Glutamatergic neuron (in vitro differentiated cells): ENCODE measurements at regions not wholly inside any gene's neighbourhood (a gene's known extent, or its start where the extent isn't known, plus 50 kb on each side); places are given as distances from the start of the nearest gene placed in this dataset.

Experiments
- DNase-seq: peaks from one replicate; pipeline ENCODE4 v3.0.0; 2022
- H3K27ac Mint-ChIP-seq: one replicate; pipeline ENCODE4 v1.8.0; 2020; ENCODE audit warnings: mild to moderate bottlenecking, mixed read lengths, inconsistent platforms; ENCODE audit not compliant: unreplicated experiment
- H3K27me3 Mint-ChIP-seq: one replicate; pipeline ENCODE4 v1.8.0; 2020; ENCODE audit warnings: mild to moderate bottlenecking, moderate library complexity, mixed read lengths, inconsistent platforms; ENCODE audit not compliant: unreplicated experiment
- H3K36me3 Mint-ChIP-seq: one replicate; pipeline ENCODE4 v1.8.0; 2020; ENCODE audit warnings: mild to moderate bottlenecking, mixed read lengths, inconsistent platforms; ENCODE audit not compliant: unreplicated experiment
- H3K4me1 Mint-ChIP-seq: one replicate; pipeline ENCODE4 v1.8.0; 2020; ENCODE audit warnings: mild to moderate bottlenecking, low read depth, mixed read lengths, inconsistent platforms; ENCODE audit not compliant: unreplicated experiment
- H3K4me3 Mint-ChIP-seq: one replicate; pipeline ENCODE4 v1.8.0; 2020; ENCODE audit warnings: mild to moderate bottlenecking, mixed read lengths, inconsistent platforms; ENCODE audit not compliant: unreplicated experiment
- H3K9me3 Mint-ChIP-seq: one replicate; pipeline ENCODE4 v1.8.0; 2020; ENCODE audit warnings: mild to moderate bottlenecking, moderate library complexity, mixed read lengths, inconsistent platforms; ENCODE audit not compliant: unreplicated experiment
- TF ChIP-seq, protein P1 (sequence below): fragments of 200-600 bp; sonication (generic); IDR thresholded peaks from one replicate; pipeline ENCODE4 v1.5.0; 2021; ENCODE audit not compliant: partially characterized antibody, unreplicated experiment

DNA sequence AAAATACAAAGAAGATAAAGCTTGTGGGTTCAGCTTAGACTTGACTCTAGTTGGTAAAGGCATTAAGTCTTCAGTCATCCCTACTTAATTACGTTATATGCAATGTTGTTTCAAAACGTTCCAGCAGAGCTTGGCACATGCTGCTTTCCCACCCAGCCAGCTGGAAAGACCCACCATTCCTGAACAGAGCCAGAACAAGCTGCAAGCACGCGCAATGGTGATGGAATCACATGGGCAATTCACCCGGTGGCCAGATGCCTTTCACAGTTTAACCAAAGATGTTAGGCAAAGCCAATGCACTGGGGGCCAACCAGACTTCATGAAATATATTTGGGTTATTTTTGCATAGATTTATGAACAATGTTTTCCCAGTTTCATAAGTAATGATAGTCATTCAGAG is 123.4 kb upstream of the CDH20 start:
- TF ChIP-seq, protein P1, sequence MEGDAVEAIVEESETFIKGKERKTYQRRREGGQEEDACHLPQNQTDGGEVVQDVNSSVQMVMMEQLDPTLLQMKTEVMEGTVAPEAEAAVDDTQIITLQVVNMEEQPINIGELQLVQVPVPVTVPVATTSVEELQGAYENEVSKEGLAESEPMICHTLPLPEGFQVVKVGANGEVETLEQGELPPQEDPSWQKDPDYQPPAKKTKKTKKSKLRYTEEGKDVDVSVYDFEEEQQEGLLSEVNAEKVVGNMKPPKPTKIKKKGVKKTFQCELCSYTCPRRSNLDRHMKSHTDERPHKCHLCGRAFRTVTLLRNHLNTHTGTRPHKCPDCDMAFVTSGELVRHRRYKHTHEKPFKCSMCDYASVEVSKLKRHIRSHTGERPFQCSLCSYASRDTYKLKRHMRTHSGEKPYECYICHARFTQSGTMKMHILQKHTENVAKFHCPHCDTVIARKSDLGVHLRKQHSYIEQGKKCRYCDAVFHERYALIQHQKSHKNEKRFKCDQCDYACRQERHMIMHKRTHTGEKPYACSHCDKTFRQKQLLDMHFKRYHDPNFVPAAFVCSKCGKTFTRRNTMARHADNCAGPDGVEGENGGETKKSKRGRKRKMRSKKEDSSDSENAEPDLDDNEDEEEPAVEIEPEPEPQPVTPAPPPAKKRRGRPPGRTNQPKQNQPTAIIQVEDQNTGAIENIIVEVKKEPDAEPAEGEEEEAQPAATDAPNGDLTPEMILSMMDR: no peak
- H3K36me3 Mint-ChIP-seq: no peaks in the 10 kb centered on the region
- no peak for DNase-seq

DNA sequence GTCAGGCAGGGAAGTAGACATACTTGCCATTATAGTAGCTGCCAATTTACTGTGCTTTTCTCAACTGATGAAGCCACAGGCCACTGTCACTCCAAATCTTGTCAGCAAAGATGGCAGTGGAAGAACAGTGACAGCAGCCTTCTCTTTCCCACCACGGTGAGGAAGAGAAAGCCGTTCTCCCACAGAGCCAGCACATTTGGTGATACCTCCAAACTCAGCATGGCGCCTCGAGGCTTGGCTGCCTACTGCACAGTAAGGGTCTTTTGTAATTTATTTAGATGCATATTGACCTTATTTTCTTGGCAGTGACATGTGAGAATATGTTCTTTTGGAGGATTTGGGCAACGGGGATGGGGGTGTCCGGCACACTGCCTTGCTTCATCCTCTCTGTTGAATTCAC is 117.2 kb upstream of the CDH20 start:
- Mint-ChIP-seq H3K27ac (no peak overlapping the region), H3K36me3 (no peaks in the 10 kb centered on the region), H3K9me3 (no peaks in the 10 kb centered on the region), H3K4me3 (no peak overlapping the region), H3K27me3 (no peaks in the 10 kb centered on the region), H3K4me1 (no peaks in the 10 kb centered on the region)
- no peak for DNase-seq
- TF ChIP-seq, protein P1: no peak

More for the DNA sequence above, 123.4 kb upstream of the CDH20 start:
- Mint-ChIP-seq H3K9me3 (no peaks in the 10 kb centered on the region), H3K27me3 (no peaks in the 10 kb centered on the region), H3K27ac (no peak overlapping the region), H3K4me1 (no peaks in the 10 kb centered on the region), H3K4me3 (no peak overlapping the region)

DNA sequence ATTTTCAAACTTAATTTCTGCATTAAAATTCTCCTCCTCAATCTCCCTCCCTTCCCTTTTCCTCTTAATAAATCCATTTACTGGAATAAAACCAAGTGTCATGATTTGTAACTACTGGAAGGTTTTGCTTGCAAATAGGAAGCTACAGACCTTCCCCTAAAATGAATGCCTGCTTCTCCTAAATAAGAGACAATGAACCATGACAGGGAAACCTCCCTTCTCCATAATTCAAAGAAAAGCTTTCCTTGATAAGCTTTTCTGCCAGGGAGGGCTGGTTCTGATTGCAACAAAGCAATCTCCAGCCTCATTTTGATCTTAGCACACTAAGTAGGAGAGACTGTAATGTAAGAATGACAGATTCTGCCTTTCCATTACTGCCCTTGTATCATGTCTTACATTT is 111.0 kb upstream of the CDH20 start:
- Mint-ChIP-seq H3K9me3 (no peaks in the 10 kb centered on the region), H3K27me3 (no peaks in the 10 kb centered on the region), H3K36me3 (peaks cover 4% of the 10 kb centered on the region), H3K4me1 (no peaks in the 10 kb centered on the region), H3K4me3 (no peak overlapping the region), H3K27ac (no peak overlapping the region)
- TF ChIP-seq, protein P1: no peak
- DNase-seq: no peak

DNA sequence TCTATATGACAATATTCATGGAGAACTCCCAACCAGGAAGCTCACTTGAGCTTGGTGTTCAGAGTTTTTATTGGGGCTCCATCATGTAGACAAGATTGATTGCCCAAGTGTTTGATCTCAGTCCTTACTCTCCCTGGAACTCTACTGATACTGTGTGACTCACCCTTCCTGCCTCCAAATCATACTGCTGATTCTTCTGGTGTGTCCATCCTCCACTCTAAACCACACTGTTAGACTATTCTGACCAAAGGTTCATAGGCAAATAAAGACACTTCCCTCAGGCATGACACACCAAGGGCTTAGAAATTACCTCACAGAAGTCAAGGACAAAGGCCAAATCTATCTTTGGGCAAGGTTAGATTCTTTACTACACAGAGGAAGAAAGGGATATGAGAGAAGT is 107.9 kb upstream of the CDH20 start:
- no peaks in the 10 kb centered on the region for H3K4me1 Mint-ChIP-seq
- H3K27me3 Mint-ChIP-seq: no peaks in the 10 kb centered on the region
- TF ChIP-seq, protein P1: no peak
- H3K36me3 Mint-ChIP-seq: peaks cover 4% of the 10 kb centered on the region
- H3K27ac Mint-ChIP-seq: no peak overlapping the region
- DNase-seq: no peak
- no peaks in the 10 kb centered on the region for H3K9me3 Mint-ChIP-seq
- H3K4me3 Mint-ChIP-seq: no peak overlapping the region

DNA sequence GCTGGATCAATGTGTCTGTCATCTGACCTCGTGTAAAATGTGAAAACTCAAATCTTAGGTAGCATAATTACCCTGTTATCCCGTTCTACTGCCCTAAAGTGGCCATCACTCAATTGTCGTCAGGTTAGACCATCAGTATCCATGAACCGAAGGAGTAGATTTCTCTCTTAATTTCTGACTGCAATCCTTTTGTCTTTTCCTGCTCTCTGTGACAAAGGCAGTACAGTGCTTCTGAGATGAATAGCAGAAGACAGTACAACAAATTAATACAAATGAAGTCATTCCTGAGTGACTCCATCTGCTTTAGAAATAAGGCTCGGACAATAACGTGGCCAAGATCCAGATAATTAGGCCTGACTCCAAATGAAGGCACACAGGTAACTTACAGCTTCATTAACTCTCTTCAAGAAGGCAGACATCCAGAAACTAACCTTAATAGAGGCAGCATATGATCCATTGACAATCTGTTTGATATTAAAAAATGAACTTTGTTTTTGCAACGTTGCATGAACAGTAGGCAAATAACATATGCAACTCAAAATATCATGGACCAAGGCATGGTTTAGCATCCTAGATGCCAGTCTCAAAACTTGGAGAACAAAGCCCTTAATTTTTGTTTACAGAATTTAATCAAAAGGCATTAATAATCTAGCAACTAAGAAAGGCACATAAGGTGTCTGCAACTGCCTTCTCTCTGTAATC is 96.7 kb upstream of the CDH20 start:
- no peaks in the 10 kb centered on the region for H3K36me3 Mint-ChIP-seq
- H3K27ac Mint-ChIP-seq: peak overlapping the region; percentile 7
- no peaks in the 10 kb centered on the region for H3K27me3 Mint-ChIP-seq
- no peaks in the 10 kb centered on the region for H3K9me3 Mint-ChIP-seq
- H3K4me1 Mint-ChIP-seq: peaks cover 4% of the 10 kb centered on the region
- DNase-seq: no peak
- TF ChIP-seq, protein P1: no peak
- H3K4me3 Mint-ChIP-seq: no peak overlapping the region
